Kidney epithelial cell (primary cell): ENCODE measurements at regions not wholly inside any gene's neighbourhood (a gene's known extent, or its start where the extent isn't known, plus 50 kb on each side); places are given as distances from the start of the nearest gene placed in this dataset.

Source experiments
- DNase-seq: peaks from one replicate; pipeline ENCODE4 v3.0.0-alpha.2; 2010; ENCODE audit warnings: low read depth
- H3K27me3 ChIP-seq: 2 replicates; pipeline ENCODE4 v1.6.0; 2011; ENCODE audit warnings: low read length; ENCODE audit not compliant: control insufficient read depth, insufficient read depth
- H3K36me3 ChIP-seq: 2 replicates; pipeline ENCODE4 v1.5.1; 2011; ENCODE audit warnings: low read length; ENCODE audit not compliant: control insufficient read depth, insufficient read depth
- H3K4me3 ChIP-seq: 2 replicates; pipeline ENCODE4 v1.5.1; 2011; ENCODE audit warnings: low read depth, mild to moderate bottlenecking, control low read depth, low read length
- TF ChIP-seq, protein P1 (sequence below): IDR thresholded peaks from 2 replicates; pipeline ENCODE4 v1.5.1; 2011; ENCODE audit warnings: mild to moderate bottlenecking, moderate library complexity, low read length, control low read depth, inconsistent platforms; ENCODE audit not compliant: insufficient read depth, poor library complexity, severe bottlenecking

- TF ChIP-seq, protein P1, sequence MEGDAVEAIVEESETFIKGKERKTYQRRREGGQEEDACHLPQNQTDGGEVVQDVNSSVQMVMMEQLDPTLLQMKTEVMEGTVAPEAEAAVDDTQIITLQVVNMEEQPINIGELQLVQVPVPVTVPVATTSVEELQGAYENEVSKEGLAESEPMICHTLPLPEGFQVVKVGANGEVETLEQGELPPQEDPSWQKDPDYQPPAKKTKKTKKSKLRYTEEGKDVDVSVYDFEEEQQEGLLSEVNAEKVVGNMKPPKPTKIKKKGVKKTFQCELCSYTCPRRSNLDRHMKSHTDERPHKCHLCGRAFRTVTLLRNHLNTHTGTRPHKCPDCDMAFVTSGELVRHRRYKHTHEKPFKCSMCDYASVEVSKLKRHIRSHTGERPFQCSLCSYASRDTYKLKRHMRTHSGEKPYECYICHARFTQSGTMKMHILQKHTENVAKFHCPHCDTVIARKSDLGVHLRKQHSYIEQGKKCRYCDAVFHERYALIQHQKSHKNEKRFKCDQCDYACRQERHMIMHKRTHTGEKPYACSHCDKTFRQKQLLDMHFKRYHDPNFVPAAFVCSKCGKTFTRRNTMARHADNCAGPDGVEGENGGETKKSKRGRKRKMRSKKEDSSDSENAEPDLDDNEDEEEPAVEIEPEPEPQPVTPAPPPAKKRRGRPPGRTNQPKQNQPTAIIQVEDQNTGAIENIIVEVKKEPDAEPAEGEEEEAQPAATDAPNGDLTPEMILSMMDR = no peak
- Histone ChIP-seq H3K27me3 (no peaks in the 10 kb centered on the region), H3K36me3 (no peaks in the 10 kb centered on the region), H3K4me3 (no peak overlapping the region)
- no peak for DNase-seq
Measured at GRCh38 chr5:30195036-30195435, 998.5 kb upstream of the CDH6 start.

GRCh38 chr5:30194595-30194994, 998.9 kb upstream of the CDH6 start:
- DNase-seq = no peak
- Histone ChIP-seq H3K27me3 (no peaks in the 10 kb centered on the region), H3K36me3 (no peaks in the 10 kb centered on the region), H3K4me3 (no peak overlapping the region)
- TF ChIP-seq, protein P1 = no peak

- no peak for DNase-seq
- H3K27me3 ChIP-seq = no peaks in the 10 kb centered on the region
- H3K4me3 ChIP-seq = no peak overlapping the region
- TF ChIP-seq, protein P1 = no peak
- no peaks in the 10 kb centered on the region for H3K36me3 ChIP-seq
Measured at GRCh38 chr5:30183795-30184194, 1009.7 kb upstream of the CDH6 start.

GRCh38 chr5:30156156-30156555, 1037.3 kb upstream of the CDH6 start:
- TF ChIP-seq, protein P1 = no peak
- Histone ChIP-seq H3K36me3 (no peaks in the 10 kb centered on the region), H3K27me3 (no peaks in the 10 kb centered on the region), H3K4me3 (no peak overlapping the region)
- DNase-seq = no peak

GRCh38 chr5:30152431-30152830, 1041.1 kb upstream of the CDH6 start:
- Histone ChIP-seq H3K27me3 (no peaks in the 10 kb centered on the region), H3K36me3 (no peaks in the 10 kb centered on the region), H3K4me3 (no peak overlapping the region)
- TF ChIP-seq, protein P1 = no peak
- no peak for DNase-seq

GRCh38 chr5:30150231-30150630, 1043.3 kb upstream of the CDH6 start:
- H3K36me3 ChIP-seq = no peaks in the 10 kb centered on the region
- TF ChIP-seq, protein P1 = no peak
- H3K27me3 ChIP-seq = no peaks in the 10 kb centered on the region
- no peak for DNase-seq
- H3K4me3 ChIP-seq = no peak overlapping the region
